NCI-H2029 (cell line): ENCODE measurements at regions not wholly inside any gene's neighbourhood (a gene's known extent, or its start where the extent isn't known, plus 50 kb on each side); places are given as distances from the start of the nearest gene placed in this dataset.
"Not testable (repeated sequence)": the region's sequence is repeated elsewhere in the genome, so short reads cannot be mapped to it uniquely, and the experiment has no call there.

Experiments
- DNase-seq: peaks from one replicate; lab custom pipeline; 2025; lab: John Stamatoyannopoulos, UW

- no peak for DNase-seq
These were observed 138.7 kb downstream of the YTHDC2 start for GRCh38 chr5:113652161-113652560.

GRCh38 chr5:113654828-113655227 lies 141.3 kb downstream of the YTHDC2 start:
- DNase-seq: no peak

DNA sequence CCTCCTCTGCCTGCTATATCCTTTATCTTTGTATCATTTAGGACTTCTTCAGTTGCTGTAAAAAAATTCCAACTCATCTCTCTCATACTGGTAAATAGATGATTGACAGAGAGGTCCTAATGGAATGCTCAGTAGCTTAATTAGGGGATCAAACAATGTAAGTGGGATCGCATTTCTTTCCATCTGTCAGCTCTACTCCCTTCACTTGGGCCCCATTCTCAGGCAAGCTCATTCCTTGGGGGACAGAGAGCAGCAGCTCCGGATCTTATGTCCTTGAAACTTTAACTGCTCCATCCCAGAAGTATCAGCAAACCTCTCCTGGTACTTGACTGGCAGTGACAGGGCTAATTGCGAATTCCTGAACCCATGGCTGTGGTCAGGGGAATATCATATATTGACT lies 146.7 kb downstream of the YTHDC2 start:
- DNase-seq: no peak

GRCh38 chr5:113660706-113661250 lies 147.3 kb downstream of the YTHDC2 start:
- no peak for DNase-seq

DNA sequence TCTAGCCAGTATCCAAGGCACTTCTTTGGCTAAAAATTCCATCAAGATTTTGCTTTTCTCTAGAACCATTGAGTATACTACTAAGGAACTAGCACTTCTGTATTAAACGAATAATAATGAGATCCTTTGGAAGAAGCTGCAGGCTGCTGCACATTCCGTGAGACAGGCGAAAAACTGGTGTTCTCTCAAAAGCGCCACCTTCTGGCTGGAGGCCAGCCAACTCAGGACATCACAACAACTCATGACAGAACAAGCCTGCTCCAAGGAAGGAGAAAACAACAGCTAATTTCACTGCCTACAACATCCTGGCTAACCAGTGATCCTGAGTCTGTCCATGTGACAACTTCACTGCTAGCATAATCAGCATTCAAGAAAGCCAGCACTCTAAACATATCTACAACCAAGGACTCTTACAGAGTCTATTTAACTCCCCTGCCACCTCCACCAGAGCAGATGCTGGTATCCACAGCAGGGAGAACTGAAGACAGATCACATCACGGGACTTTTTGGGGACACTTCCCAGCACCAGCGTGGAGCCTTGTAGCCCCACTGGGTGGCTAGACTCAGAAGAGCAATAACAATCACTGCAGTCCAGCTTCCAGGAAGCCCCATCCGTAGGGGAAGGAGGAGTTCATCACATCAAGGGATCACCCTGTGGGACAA lies 150.5 kb downstream of the YTHDC2 start:
- DNase-seq: no peak

DNA sequence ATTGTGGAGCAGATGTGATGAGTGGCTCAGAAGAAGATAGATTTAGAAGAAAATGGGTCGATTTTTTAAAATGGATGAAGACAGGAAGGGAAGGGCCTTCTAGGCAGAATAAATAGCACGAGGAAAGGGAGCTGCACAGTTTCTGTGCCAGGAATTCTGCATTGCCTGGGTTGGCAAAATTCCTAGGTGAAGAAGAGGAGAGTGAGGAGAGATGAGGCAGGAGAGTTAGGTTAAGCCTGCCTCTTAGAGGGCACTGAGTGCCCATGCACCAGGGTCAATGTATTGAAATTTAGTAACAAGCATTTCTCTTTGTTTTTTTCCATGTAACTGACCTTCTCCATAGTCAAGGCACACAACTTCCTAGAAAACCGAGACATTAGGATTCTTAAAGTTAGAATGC lies 159.5 kb downstream of the YTHDC2 start:
- DNase-seq: no peak

GRCh38 chr5:113675166-113675565 lies 161.7 kb downstream of the YTHDC2 start:
- no peak for DNase-seq

- no peak for DNase-seq
These were observed 164.7 kb downstream of the YTHDC2 start for GRCh38 chr5:113678202-113678601.

- no peak for DNase-seq
These were observed 165.6 kb downstream of the YTHDC2 start for GRCh38 chr5:113678924-113679575.

DNA sequence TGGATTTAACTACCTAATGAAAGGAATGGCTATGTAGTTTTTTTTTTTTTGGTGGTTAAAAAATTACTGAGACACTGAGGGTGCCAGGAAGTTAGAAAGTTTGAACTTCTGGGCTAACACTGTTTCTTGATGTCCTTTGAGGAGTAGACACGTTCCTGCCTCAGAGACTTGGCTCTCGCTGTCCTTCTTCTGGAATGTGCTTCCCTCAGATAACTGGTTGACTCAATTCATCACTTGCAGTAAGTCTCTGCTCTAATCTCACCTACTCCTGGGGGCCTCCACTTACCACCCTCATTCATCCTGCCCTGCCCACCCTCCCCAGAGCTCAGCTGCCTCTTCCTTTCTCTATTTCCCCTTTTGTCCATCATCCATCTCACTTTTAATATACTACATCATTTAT lies 167.0 kb downstream of the YTHDC2 start:
- no peak for DNase-seq

DNA sequence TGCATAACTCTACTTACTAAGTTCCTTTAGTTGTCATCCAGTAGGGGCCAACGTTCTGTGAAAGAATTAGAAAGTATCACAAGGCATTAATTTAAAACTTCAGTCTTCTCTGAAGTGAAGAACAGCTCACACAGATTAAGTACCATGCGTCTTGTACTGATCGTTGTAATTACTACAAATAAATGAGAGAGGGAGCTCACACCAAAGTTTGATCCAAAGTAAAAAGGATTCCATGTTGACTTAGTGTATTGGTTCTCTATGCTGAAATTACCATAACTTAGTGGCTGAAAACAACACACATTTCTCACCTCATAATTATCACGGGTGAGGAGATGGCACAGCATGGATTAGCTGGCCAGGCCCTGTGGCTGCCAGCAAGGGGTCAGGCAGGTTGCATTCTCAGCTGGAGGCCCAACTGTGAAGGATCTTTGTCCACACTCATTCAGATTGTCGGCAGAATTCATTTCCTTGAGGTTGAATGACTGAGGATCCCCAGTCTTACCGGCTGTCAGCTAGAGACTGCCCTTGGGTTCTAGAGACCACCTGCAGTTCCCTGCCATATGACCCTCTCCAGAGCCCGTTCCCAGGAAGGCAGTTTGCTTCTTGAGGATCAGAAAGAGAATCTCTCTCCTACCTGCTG lies 169.1 kb downstream of the YTHDC2 start:
- DNase-seq: no peak

GRCh38 chr5:113683211-113683610 lies 169.7 kb downstream of the YTHDC2 start:
- DNase-seq: no peak

DNA sequence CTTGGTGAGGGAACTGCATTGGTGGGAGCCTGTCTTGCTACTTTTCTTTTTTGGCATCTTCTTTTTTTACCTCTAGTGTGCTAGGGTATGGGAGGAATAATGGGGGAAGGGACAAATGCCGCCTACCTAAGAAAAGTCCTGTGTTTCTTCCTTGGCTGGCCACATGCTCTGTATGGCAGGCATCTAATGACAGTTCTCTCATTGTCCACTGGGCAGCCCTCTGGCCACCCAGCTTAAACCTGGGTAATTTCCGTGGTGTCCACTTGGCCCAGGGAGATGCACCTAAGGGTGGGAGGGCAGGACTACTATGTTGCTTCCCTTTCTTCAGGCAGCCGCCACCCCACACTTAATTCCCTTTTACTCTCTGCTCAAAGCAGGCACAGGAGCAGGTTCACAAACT lies 173.1 kb downstream of the YTHDC2 start:
- DNase-seq: no peak

DNA sequence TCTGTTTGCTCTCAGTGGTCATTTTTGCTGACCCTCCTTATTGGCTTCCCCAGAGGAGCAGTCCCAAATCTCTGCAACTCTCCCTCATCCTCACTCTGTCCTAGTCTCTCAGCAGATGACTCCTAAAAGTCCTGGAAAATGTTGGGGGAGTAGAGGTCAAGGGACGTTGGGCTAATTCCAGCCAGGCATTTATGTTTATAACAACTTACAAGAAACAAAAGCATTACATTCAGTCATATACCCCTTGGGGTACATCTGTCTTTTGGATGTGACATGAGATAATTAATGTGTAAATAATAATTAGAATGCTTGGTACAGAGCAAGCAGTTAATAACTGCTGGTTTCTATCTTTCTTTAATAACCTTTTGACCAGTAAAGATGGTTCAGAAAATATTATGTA lies 176.2 kb downstream of the YTHDC2 start:
- DNase-seq: no peak

DNA sequence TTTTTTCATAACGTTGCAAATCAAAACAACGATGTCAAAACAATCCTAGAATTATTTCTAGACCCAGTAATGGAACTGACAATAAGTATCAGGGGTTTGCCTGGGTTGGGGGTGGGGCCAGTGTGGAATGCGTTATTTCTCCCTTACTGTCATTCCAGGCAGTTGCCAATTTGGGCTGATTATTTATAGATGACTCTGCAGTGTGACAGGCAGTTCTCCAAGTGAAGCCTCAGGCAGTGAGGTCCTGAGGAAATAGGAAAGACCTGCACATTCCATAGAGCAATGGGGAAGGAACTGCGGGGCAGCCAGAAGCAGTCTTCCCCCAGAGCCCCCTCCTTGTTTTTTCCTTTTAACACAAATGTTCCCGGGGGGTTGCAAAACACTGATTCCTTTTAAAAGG lies 179.0 kb downstream of the YTHDC2 start:
- DNase-seq: no peak

DNA sequence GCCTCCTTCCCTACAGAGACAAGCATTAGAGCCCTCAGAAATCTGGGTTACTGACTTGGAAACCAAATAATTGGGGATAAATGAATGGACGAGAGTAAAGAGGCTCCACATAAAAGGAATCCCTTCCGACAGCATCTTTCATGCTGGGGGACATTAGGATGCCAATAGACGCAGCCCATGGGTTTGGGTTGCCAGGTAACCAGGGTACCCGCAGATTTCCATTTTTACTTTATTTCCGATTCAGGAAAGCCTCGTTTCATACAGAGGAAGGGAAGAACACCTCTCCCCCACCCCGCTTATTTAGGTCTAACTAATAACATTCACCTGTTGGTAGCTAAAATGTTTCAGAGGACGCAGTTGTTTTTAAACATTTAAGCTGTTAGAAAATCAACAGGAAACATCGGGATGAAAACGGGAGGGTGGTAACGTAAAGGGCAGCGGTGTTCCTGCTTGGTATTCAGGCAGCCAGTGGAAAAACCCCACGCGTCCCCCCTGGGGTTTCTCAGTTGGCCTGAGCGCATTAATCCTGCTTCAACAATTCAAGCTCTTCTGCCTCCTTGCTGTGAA lies 179.5 kb downstream of the YTHDC2 start:
- no peak for DNase-seq

DNA sequence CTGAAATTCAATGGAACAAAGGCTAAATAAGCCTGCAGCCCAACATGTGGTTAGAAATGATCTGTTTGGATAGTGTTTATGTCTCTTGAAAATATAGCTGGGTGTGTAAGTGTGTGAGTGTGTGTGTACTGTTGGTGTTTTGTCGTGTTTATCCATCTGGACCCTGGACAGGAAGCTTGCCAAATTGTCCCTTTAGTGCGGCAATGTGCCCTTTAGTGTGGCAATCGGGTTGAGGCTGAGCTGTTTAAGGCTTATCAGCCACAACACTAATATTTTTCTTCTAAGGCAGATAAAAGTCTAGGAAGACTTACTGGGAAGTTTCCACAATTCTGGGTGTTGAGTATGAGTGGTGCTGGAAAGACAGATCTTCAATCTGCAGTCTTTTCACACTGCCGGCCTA lies 180.2 kb downstream of the YTHDC2 start:
- no peak for DNase-seq

GRCh38 chr5:113694576-113694975 lies 181.1 kb downstream of the YTHDC2 start:
- no peak for DNase-seq

DNA sequence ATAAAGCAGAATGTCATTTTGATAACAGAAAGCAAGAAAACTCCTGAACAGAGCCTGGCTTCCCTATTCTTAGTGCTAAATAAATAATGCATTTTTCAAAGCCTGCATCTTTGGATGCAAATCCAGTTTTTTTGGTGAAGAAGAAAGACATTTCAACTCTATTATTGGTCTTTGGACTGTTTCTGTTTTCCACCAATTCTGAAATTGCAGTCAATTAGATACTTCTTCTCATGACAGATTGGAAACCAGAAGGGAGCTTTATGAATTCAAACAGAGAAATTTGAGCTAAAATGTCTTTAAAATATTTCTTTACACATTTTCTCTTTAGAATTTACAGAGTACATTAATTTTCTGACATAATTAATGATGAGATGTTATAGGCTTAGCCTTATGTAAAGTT lies 189.8 kb downstream of the YTHDC2 start:
- DNase-seq: no peak

DNA sequence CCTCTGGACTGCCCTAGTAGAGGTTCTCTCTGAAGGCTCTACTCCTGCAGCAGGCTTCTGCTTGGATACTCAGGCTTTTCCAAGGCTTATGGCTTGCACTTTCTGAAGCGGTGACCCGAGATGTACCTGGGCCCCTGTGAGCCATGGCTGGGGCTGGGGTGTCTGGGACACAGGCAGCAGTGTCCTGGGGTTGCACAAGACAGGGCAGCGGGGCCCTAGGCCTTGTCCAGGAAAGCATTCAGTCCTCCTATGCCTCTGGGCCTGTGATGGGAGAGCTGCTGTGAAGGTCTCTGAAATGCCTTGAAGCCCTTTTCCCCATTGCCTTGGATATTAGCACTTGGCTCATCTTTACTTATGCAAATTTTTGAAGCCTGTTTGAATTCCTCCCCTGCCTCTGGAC lies 192.2 kb downstream of the YTHDC2 start:
- no peak for DNase-seq

DNA sequence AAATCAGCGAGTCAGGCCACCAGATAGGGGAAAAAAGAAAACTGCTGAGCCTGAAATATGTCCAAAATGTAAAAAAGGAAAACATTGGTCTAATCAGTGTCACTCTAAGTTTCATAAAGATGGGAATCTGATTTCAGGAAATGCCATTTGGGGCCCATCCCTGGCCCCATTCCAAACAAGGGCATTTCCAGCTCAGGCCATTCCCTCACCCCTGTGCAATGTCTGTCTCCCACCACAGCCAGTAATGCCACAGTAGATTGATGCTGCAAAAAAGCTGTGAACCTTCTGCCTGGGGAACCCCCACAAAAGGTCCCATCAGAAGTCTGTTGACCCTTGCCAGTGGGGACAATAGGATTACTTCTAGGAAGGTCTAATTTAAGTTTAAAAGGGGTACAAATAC lies 199.6 kb downstream of the YTHDC2 start:
- DNase-seq: no peak

DNA sequence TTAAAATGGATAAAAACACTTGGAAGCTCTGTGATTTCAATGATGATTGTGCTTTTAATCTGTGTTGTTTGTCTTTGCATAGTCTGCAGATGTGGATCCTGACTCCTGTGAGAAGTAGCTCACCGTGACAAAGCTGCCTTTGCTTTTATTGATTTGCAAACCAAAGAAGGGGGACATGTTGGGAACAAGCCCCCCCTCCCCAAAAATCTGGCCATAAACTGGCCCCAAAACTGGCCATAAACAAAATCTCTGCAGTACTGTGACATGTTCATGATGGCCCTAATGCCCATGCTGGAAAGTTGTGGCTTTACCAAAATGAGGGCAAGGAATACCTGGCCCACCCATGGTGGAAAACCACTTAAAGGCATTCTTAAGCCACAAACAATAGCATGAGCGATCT lies 202.4 kb downstream of the YTHDC2 start:
- not testable (repeated sequence) for DNase-seq

DNA sequence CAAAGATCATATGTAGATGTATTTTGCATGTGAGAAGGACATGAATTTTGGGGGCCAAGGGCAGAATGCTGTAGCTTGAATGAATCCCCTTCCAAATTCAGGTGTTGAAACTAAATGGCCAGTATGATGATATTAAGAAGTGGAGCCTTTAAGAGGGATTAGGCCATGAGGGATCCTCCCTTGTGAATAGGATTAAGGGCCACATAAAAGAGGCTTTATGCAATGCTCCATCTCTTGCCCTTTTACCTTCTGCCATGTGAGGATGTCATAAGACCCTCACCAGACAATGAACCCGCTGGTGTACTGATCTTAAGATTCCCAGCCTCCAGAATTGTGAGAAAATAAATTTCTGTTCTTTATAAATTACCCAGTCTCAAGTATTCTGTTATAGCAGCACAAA lies 206.1 kb downstream of the YTHDC2 start:
- no peak for DNase-seq
